GM12878 (cell line): ENCODE measurements at regions not wholly inside any gene's neighbourhood (a gene's known extent, or its start where the extent isn't known, plus 50 kb on each side); places are given as distances from the start of the nearest gene placed in this dataset.

Experiments
- ATAC-seq: fragments of 200-7000 bp; cut with Tn5 transposase; 3 replicates; pipeline ENCODE4 v1.9.1; 2020; ENCODE audit warnings: mild to moderate bottlenecking, moderate library complexity
- BruUV-seq: library from RNA; stranded (reverse); fragments of 400-500 nt; replicated peaks from 2 replicates; lab custom pipeline; 2021; lab: Mats Ljungman, UMichigan
- CTCF ChIA-PET: fragments of 300-600 bp; sonication (Branson Sonifier 250); formaldehyde crosslinking; extraction: SDS; loops from one replicate; lab custom pipeline; 2021; ENCODE audit warnings: inconsistent platforms; lab: Yijun Ruan, JAX
- POLR2A ChIA-PET: fragments of 350-600 bp; formaldehyde crosslinking; extraction: SDS; loops from one replicate; lab custom pipeline; 2021; ENCODE audit warnings: inconsistent platforms; lab: Charles Lee
- RAD21 ChIA-PET: fragments of 300-600 bp; sonication (Branson Sonifier 250); formaldehyde crosslinking; loops from one replicate; lab custom pipeline; 2023; ENCODE audit warnings: antibody characterized with exemption; ENCODE audit not compliant: unreplicated experiment; lab: Charles Lee
- SMC1A ChIA-PET: fragments of 300-600 bp; sonication (Branson Sonifier 250); formaldehyde crosslinking; loops from one replicate; lab custom pipeline; 2023; ENCODE audit not compliant: unreplicated experiment, uncharacterized antibody; lab: Charles Lee
- DNase-seq: peaks from one replicate; pipeline ENCODE4 v3.0.0-alpha.2; 2011; ENCODE audit warnings: low read depth, low spot score
- FAIRE-seq: peaks from 3 replicates; lab custom pipeline; 2011; peaks lifted over from hg19 to GRCh38; lab: Jason Lieb, UNC
- H2AFZ ChIP-seq: 2 replicates; pipeline ENCODE4 v1.6.0; 2011; ENCODE audit warnings: low read depth, low read length, control low read depth; ENCODE audit not compliant: control insufficient read depth
- H3K27ac ChIP-seq: 2 replicates; pipeline ENCODE4 v1.5.1; 2011; ENCODE audit warnings: control low read depth; ENCODE audit not compliant: control insufficient read depth, insufficient read depth
- H3K27me3 ChIP-seq, 2 experiments: replicated peaks in 1 of 2; 2 replicates each; pipeline versions ENCODE4 v1.6.0 to v1.6.1; 2011; ENCODE audit warnings: low read length in 1 of 2; ENCODE audit not compliant: control insufficient read depth in 2 of 2, insufficient read depth in 2 of 2
- H3K36me3 ChIP-seq, 2 experiments: 2 replicates each; pipeline ENCODE4 v1.5.1; 2011; ENCODE audit warnings: low read length in 1 of 2; ENCODE audit not compliant: control insufficient read depth in 2 of 2, insufficient read depth in 2 of 2
- H3K4me1 ChIP-seq: 2 replicates; pipeline ENCODE4 v1.6.1; 2011; ENCODE audit warnings: mild to moderate bottlenecking, low read length, moderate library complexity, mixed read lengths; ENCODE audit not compliant: control insufficient read depth, insufficient read depth
- H3K4me2 ChIP-seq: 2 replicates; pipeline ENCODE4 v1.6.0; 2011; ENCODE audit warnings: control low read depth; ENCODE audit not compliant: control insufficient read depth, insufficient read depth
- H3K4me3 ChIP-seq: fragments of 200-600 bp; sonication (generic); 2 replicates; pipeline ENCODE4 v1.5.1; 2016
- H3K79me2 ChIP-seq: 2 replicates; pipeline ENCODE4 v1.6.0; 2011; ENCODE audit warnings: low read length; ENCODE audit not compliant: control insufficient read depth, insufficient read depth
- H3K9ac ChIP-seq: 2 replicates; pipeline ENCODE4 v1.8.0; 2011; ENCODE audit warnings: low read length, control low read depth, mixed read lengths; ENCODE audit not compliant: control insufficient read depth, insufficient read depth
- H3K9me3 ChIP-seq: replicated peaks from 3 replicates; pipeline ENCODE4 v1.5.1; 2011; ENCODE audit warnings: mild to moderate bottlenecking, low read length; ENCODE audit not compliant: control insufficient read depth, insufficient read depth
- H4K20me1 ChIP-seq: 2 replicates; pipeline ENCODE4 v1.6.0; 2011; ENCODE audit not compliant: control insufficient read depth, insufficient read depth
- CREM ChIP-seq: IDR thresholded peaks from 2 replicates; pipeline ENCODE4 v1.6.1; 2014; ENCODE audit warnings: antibody characterized with exemption, low read depth
- E2F8 ChIP-seq: fragments of 450-650 bp; IDR thresholded peaks from 2 replicates; pipeline ENCODE4 v1.6.1; 2018; ENCODE audit warnings: mild to moderate bottlenecking, low read depth, moderate library complexity; ENCODE audit not compliant: partially characterized antibody
- GABPA ChIP-seq: IDR thresholded peaks from 2 replicates; pipeline ENCODE4 v1.6.1; 2014; ENCODE audit warnings: antibody characterized with exemption, low read depth, mild to moderate bottlenecking, inconsistent platforms
- GATAD2B ChIP-seq: fragments of 450-650 bp; conservative IDR thresholded peaks from 2 replicates; pipeline ENCODE4 v1.6.1; 2017; ENCODE audit warnings: low read depth, mild to moderate bottlenecking, moderate library complexity
- IKZF2 ChIP-seq, 2 experiments: fragments of 450-650 bp; IDR thresholded peaks; 2 replicates each; pipeline ENCODE4 v1.6.1; 2017; ENCODE audit warnings: mild to moderate bottlenecking in 2 of 2, moderate library complexity in 2 of 2
- PBX3 ChIP-seq: IDR thresholded peaks from 2 replicates; pipeline ENCODE4 v1.6.1; 2011; ENCODE audit warnings: mild to moderate bottlenecking, low read depth, low read length, moderate library complexity; ENCODE audit not compliant: insufficient replicate concordance
- RAD21 ChIP-seq: IDR thresholded peaks from 2 replicates; pipeline ENCODE4 v1.6.1; 2011; ENCODE audit warnings: mild to moderate bottlenecking, low read depth, low read length, moderate library complexity; ENCODE audit not compliant: insufficient read depth
- SIX5 ChIP-seq: IDR thresholded peaks from 2 replicates; pipeline ENCODE4 v1.6.1; 2011; ENCODE audit warnings: mild to moderate bottlenecking, low read depth, low read length, moderate library complexity; ENCODE audit not compliant: severe bottlenecking
- SRF ChIP-seq, 2 experiments: IDR thresholded peaks; 2 replicates each; pipeline ENCODE4 v1.6.1; 2011; ENCODE audit warnings: low read depth in 2 of 2, low read length in 2 of 2, mild to moderate bottlenecking in 1 of 2, moderate library complexity in 1 of 2
- SUPT20H ChIP-seq: IDR thresholded peaks from 2 replicates; pipeline ENCODE4 v1.6.1; 2011; ENCODE audit warnings: low read depth, mild to moderate bottlenecking, low read length, moderate library complexity, borderline replicate concordance; ENCODE audit not compliant: control insufficient read depth
- TCF7 ChIP-seq: IDR thresholded peaks from 2 replicates; pipeline ENCODE4 v1.6.1; 2014; ENCODE audit warnings: antibody characterized with exemption, borderline replicate concordance
- in situ Hi-C: fragments of 300-500 bp; cut with MboI; formaldehyde crosslinking; loops from 9 replicates; pipeline ENCODE4 v1.14.3; 2018; ENCODE audit warnings: mixed read lengths
- intact Hi-C: fragments of 100-400 bp; cut with micrococcal nuclease; formaldehyde crosslinking; loops from one replicate; pipeline ENCODE4 v1.14.2; 2022; ENCODE audit not compliant: unreplicated experiment

- no peaks in the 10 kb centered on the region for H3K36me3 ChIP-seq
- SMC1A ChIA-PET: no interaction called here
- in situ Hi-C loops: no loop called here
- BruUV-seq: no TSS peak
- RAD21 ChIA-PET: no interaction called here
- no peaks in the 10 kb centered on the region for H3K79me2 ChIP-seq
- POLR2A ChIA-PET: no interaction called here
- no peak overlapping the region for H3K4me3 ChIP-seq
- TF ChIP-seq SIX5 (no peak), SUPT20H (no peak), TCF7 (no peak), RAD21 (no peak), SRF (IDR thresholded peaks at IDR 0.05; ENCODE audit: low read depth in 2 of 2, low read length in 2 of 2) (no peak), E2F8 (no peak), CREM (no peak), PBX3 (no peak), GABPA (no peak), IKZF2 (IDR thresholded peaks at IDR 0.05) (no peak), GATAD2B (no peak)
- H3K9me3 ChIP-seq: no peaks in the 10 kb centered on the region
- intact Hi-C loops: no loop called here
- no peak overlapping the region for H2AFZ ChIP-seq
- no peak overlapping the region for H3K9ac ChIP-seq
- no peak for ATAC-seq
- H3K4me1 ChIP-seq: no peaks in the 10 kb centered on the region
- no peak overlapping the region for H3K27ac ChIP-seq
- H3K27me3 ChIP-seq: no peaks in the 10 kb centered on the region
- no peak overlapping the region for H3K4me2 ChIP-seq
- H4K20me1 ChIP-seq: no peaks in the 10 kb centered on the region
- CTCF ChIA-PET: no interaction called here
- no peak for DNase-seq
- no peak for FAIRE-seq
Measured at GRCh38 chr3:36201546-36201945, 178.8 kb upstream of the STAC start.
